ENCODE measurements at regions not wholly inside any gene's neighbourhood (a gene's known extent, or its start where the extent isn't known, plus 50 kb on each side); places are given as distances from the start of the nearest gene placed in this dataset.

GRCh38 chr14:55848964-55849363, 269.0 kb downstream of the KTN1 start:
- Histone ChIP-seq H3K27ac (no peak overlapping the region), H3K27me3 (ENCODE audit: low read depth) (no peaks in the 10 kb centered on the region), H3K4me1 (peaks cover 11% of the 10 kb centered on the region), H3K36me3 (no peaks in the 10 kb centered on the region), H3K4me3 (no peak overlapping the region), H3K9me3 (no peaks in the 10 kb centered on the region)
- intact Hi-C loops (cut with DNase I) = no loop called here
- DNase-seq (no peak), ATAC-seq (no peak)
- TF ChIP-seq CTCF (IDR thresholded peaks at IDR 0.05) = no peak

GRCh38 chr14:55849833-55850232, 268.4 kb upstream of the PELI2 start:
- intact Hi-C loops (cut with DNase I) = no loop called here
- no peak for TF ChIP-seq CTCF (IDR thresholded peaks at IDR 0.05)

GRCh38 chr14:55850825-55851241, 267.4 kb upstream of the PELI2 start:
- TF ChIP-seq CTCF (IDR thresholded peaks at IDR 0.05) = no peak
- no peak overlapping the region for H3K27ac ChIP-seq
- H3K27me3 ChIP-seq (ENCODE audit: low read depth) = no peaks in the 10 kb centered on the region
- intact Hi-C loops (cut with DNase I) = no loop called here
- H3K4me1 ChIP-seq = peaks cover 10% of the 10 kb centered on the region
- H3K9me3 ChIP-seq = no peaks in the 10 kb centered on the region
- DNase-seq (no peak), ATAC-seq (no peak)
- H3K36me3 ChIP-seq = no peaks in the 10 kb centered on the region
- H3K4me3 ChIP-seq = no peak overlapping the region

More at GRCh38 chr14:55849833-55850232, 268.4 kb upstream of the PELI2 start:
- no peak overlapping the region for H3K27ac ChIP-seq
- H3K27me3 ChIP-seq (ENCODE audit: low read depth) = no peaks in the 10 kb centered on the region
- ATAC-seq = no peak
- peaks cover 11% of the 10 kb centered on the region for H3K4me1 ChIP-seq
- DNase-seq = no peak
- no peaks in the 10 kb centered on the region for H3K9me3 ChIP-seq
- no peaks in the 10 kb centered on the region for H3K36me3 ChIP-seq
- no peak overlapping the region for H3K4me3 ChIP-seq

- no peak for TF ChIP-seq CTCF (IDR thresholded peaks at IDR 0.05)
- no peaks in the 10 kb centered on the region for H3K36me3 ChIP-seq
- intact Hi-C loops (cut with DNase I) = no loop called here
- no peak overlapping the region for H3K4me3 ChIP-seq
- no peaks in the 10 kb centered on the region for H3K9me3 ChIP-seq
- DNase-seq = no peak
- no peak for ATAC-seq
- H3K27me3 ChIP-seq (ENCODE audit: low read depth) = no peaks in the 10 kb centered on the region
- no peak overlapping the region for H3K27ac ChIP-seq
- peaks cover 6% of the 10 kb centered on the region for H3K4me1 ChIP-seq
Measured at GRCh38 chr14:55851301-55851700, 266.9 kb upstream of the PELI2 start.

GRCh38 chr14:55851961-55852360, 266.2 kb upstream of the PELI2 start:
- no peak overlapping the region for H3K4me3 ChIP-seq
- TF ChIP-seq CTCF (IDR thresholded peaks at IDR 0.05) = no peak
- H3K36me3 ChIP-seq = no peaks in the 10 kb centered on the region
- no peak overlapping the region for H3K27ac ChIP-seq
- DNase-seq = no peak
- H3K9me3 ChIP-seq = no peaks in the 10 kb centered on the region
- intact Hi-C loops (cut with DNase I) = no loop called here
- H3K4me1 ChIP-seq = peaks cover 6% of the 10 kb centered on the region
- no peak for ATAC-seq
- no peaks in the 10 kb centered on the region for H3K27me3 ChIP-seq (ENCODE audit: low read depth)

- DNase-seq (no peak), ATAC-seq (no peak)
- no peak for TF ChIP-seq CTCF (IDR thresholded peaks at IDR 0.05)
- intact Hi-C loops (cut with DNase I) = no loop called here
- Histone ChIP-seq H3K27me3 (ENCODE audit: low read depth) (no peaks in the 10 kb centered on the region), H3K36me3 (no peaks in the 10 kb centered on the region), H3K27ac (no peak overlapping the region), H3K9me3 (no peaks in the 10 kb centered on the region), H3K4me3 (no peak overlapping the region), H3K4me1 (no peaks in the 10 kb centered on the region)
Measured at GRCh38 chr14:55855751-55856150, 262.5 kb upstream of the PELI2 start.

All from lower lobe of right lung (tissue), 2 donors.